ENCODE measurements at regions not wholly inside any gene's neighbourhood (a gene's known extent, or its start where the extent isn't known, plus 50 kb on each side); places are given as distances from the start of the nearest gene placed in this dataset.

- no peaks in the 10 kb centered on the region for H3K36me3 ChIP-seq
- WGBS, 2 donors (ENCODE audit: low coverage in 1 of 2): 100% methylated on average over 1 of the region's 56 CpGs; no CpG with 5 or more reads in 1 of the 2 donors
- no peak for TF ChIP-seq EP300 (IDR thresholded peaks at IDR 0.05)
- ATAC-seq: no peak
- no peaks in the 10 kb centered on the region for H3K4me1 ChIP-seq
- no peak overlapping the region for H3K4me3 ChIP-seq
- H3K27ac ChIP-seq: no peak overlapping the region
- peaks cover 0 to 35% (median 0%) of the 10 kb centered on the region in 3 donors for H3K9me3 ChIP-seq
- H3K27me3 ChIP-seq: peaks cover 20% of the 10 kb centered on the region
Measured at GRCh38 chr7:63114371-63114985, 884.2 kb upstream of the ZNF722 start.

Small RNAs in the stretch of these regions (small RNA-seq; reads per million reads assigned to genes)
- gene RNU6-417P: 0 reads per million in 4 donors

Measured in gastroesophageal sphincter (tissue), 4 donors.